Thymus (tissue), 11 donors: ENCODE measurements at regions not wholly inside any gene's neighbourhood (a gene's known extent, or its start where the extent isn't known, plus 50 kb on each side); places are given as distances from the start of the nearest gene placed in this dataset.

Source experiments
- DNase-seq, 9 donors: peaks; one replicate each; pipeline ENCODE4 v3.0.0-alpha.2; 2013; ENCODE audit warnings: low spot score in 9 of 9, low read depth in 6 of 9, missing footprints in 1 of 9
- H3K27ac ChIP-seq, 2 donors: one replicate each; pipeline ENCODE4 v1.5.1; 2013; ENCODE audit warnings: control low read depth in 1 of 2, low read depth in 1 of 2, low read length in 1 of 2, mild to moderate bottlenecking in 1 of 2, moderate library complexity in 1 of 2
- H3K27me3 ChIP-seq, 2 donors: one replicate each; pipeline ENCODE4 v1.5.1; 2013; ENCODE audit warnings: low read length in 1 of 2; ENCODE audit not compliant: control insufficient read depth in 2 of 2, insufficient read depth in 1 of 2
- H3K36me3 ChIP-seq, 2 donors: one replicate each; pipeline ENCODE4 v1.5.1; 2013; ENCODE audit warnings: low read length in 1 of 2, mild to moderate bottlenecking in 1 of 2, moderate library complexity in 1 of 2; ENCODE audit not compliant: control insufficient read depth in 2 of 2, insufficient read depth in 2 of 2
- H3K4me1 ChIP-seq, 2 donors: one replicate each; pipeline ENCODE4 v1.5.1; 2013; ENCODE audit warnings: low read length in 2 of 2; ENCODE audit not compliant: control insufficient read depth in 2 of 2, insufficient read depth in 2 of 2
- H3K4me3 ChIP-seq, 2 donors: one replicate each; pipeline ENCODE4 v1.5.1; 2013; ENCODE audit warnings: low read length in 2 of 2, control low read depth in 1 of 2, mild to moderate bottlenecking in 1 of 2
- H3K9me3 ChIP-seq, 2 donors: one replicate each; pipeline ENCODE4 v1.5.1; 2013; ENCODE audit warnings: low read length in 1 of 2, mild to moderate bottlenecking in 1 of 2; ENCODE audit not compliant: control insufficient read depth in 2 of 2, insufficient read depth in 1 of 2
- WGBS: extraction: QIAGEN DNeasy Blood & Tissue Kit; methylation state at CpG from one replicate; pipeline ENCODE4 v1.1.7; 2013; 5-methylcytosine and 5-hydroxymethylcytosine counted together
- donor health status: healthy.

DNA sequence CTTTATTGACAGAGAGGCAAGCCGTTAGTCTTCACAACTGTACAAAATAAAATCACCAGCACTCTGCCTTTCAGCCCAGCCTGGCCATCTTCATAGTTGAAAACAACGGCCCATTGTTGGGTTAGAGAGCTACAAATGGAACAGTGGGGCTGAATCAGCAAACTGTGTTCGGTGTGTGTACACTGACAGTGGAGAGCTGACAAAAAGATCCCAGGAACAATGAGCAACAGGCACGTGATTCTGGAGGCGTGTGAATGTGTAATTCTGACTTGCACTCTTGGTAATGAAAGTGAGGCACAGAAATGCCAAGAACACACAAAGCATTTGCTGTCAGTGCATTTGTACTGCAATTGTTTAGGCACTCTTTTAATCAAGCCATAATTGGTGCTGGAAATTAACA is 303.7 kb downstream of the WDR11 start:
- no peak overlapping the region for H3K27ac ChIP-seq
- DNase-seq: no peak

DNA sequence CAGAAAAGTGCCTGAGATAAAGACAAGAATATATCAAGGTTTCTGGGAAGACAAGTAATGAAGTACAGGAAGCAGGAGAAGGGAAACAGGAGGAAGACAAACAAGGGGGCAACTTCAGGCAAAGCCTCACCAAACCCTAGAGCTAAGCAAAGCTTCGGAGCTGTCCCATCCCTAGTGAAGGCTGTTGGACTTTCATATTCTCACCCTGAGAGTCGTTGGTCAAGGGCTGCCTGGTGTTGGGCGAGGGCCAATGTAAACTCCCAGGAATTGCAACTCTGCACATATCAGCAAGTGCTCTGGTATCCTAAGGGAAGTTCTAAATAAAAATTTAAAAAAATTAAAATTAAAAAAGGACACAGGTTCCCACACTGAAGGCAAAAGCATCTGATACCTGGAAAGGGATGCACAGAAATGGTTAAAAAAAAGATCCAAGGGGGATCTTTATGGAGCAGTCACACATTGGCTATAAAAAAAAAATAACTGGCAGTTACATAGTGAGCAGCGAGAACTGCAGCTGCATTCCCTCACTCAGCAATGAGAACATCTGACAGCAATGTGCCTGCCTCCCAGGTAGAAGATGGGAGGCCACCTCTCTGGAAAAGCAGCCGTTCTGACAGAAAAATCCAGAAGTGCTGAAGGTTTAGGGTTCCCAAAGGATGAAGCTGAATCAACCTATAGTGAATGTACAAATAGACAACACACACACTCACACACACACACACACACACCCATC is 304.7 kb downstream of the WDR11 start:
- WGBS: 77% methylated on average over 5 of the region's 5 CpGs
- Histone ChIP-seq H3K9me3 (no peaks in the 10 kb centered on the region), H3K27me3 (no peaks in the 10 kb centered on the region), H3K27ac (no peak overlapping the region), H3K4me3 (no peak overlapping the region), H3K4me1 (no peaks in the 10 kb centered on the region), H3K36me3 (no peaks in the 10 kb centered on the region)
- DNase-seq: no peak

More for the DNA sequence above, 303.7 kb downstream of the WDR11 start:
- Histone ChIP-seq H3K27me3 (no peaks in the 10 kb centered on the region), H3K9me3 (no peaks in the 10 kb centered on the region), H3K36me3 (no peaks in the 10 kb centered on the region), H3K4me3 (no peak overlapping the region), H3K4me1 (no peaks in the 10 kb centered on the region)
- WGBS: 80% methylated on average over 5 of the region's 5 CpGs

DNA sequence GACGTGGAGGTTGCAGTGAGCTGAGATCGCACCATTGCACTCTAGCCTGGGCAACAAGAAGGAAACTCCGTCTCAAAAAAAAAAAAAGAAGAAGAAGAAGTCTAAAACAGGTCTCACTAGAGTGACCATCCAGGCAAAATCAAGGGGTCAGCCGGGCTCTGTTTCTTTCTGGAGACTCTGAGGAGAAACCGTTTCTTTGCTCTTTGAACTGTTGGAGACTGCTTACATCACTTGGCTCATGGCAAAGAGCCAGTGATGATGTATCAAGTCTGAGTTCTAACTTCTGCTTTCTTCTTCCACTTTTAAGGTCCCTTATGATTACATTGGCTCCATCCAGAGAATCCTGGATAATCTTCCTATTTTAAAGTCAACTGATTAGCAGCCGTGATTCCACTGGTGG is 306.8 kb downstream of the WDR11 start:
- no peaks in the 10 kb centered on the region for H3K4me1 ChIP-seq
- H3K9me3 ChIP-seq: no peaks in the 10 kb centered on the region
- no peaks in the 10 kb centered on the region for H3K27me3 ChIP-seq
- no peak overlapping the region for H3K4me3 ChIP-seq
- WGBS: 53% methylated on average over 5 of the region's 6 CpGs
- H3K36me3 ChIP-seq: no peaks in the 10 kb centered on the region
- H3K27ac ChIP-seq: no peak overlapping the region
- no peak for DNase-seq

DNA sequence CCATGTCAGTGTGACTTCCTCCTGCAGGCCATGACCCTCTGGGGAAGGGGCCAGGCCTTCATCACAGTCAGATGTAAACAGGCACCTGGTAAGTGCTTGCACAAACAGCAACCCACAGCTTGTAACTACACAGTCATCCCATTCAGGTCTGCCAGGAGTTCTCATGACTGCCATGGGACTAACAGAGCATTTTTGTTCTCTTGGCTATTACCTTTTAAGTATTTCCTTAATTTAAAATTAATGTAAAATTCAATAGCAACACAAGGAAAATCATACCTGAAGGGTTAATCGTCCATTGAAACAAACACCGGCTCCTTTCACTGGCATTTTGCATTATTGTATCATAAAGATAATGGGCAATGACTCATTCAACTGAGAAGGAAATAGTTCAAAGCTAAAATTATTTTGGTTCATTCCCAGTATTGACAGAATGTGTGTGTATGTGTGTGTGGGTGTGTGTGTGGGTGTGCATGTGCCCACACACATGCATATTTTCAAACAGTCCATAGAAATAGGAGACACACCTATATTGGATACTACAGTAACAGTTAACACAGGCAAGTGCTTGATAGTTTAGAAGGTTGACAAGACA is 307.9 kb downstream of the WDR11 start:
- no peaks in the 10 kb centered on the region for H3K36me3 ChIP-seq
- no peak for DNase-seq

DNA sequence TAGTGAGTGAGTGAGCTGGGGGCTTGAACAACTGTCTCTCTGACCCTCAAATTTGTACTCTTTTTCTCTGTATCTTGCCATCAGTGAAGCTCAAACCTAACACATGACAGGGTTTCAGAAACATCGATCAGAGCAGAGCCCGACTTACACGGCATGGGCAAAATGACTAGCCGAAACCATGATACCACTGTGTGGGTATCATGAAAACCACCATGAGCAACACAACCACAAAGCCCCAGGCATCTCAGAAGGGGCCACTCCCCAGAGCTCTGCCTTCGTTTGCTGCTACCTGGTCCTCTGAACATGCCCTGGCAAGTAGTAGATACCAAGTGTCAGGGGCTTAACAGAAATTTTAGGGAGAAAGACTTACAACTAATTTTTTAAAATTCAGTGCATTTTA is 308.5 kb downstream of the WDR11 start:
- whole genome bisulfite sequencing: 86% methylated on average over 5 of the region's 5 CpGs
- no peaks in the 10 kb centered on the region for H3K27me3 ChIP-seq
- H3K4me1 ChIP-seq: no peaks in the 10 kb centered on the region
- no peaks in the 10 kb centered on the region for H3K36me3 ChIP-seq
- no peak overlapping the region for H3K4me3 ChIP-seq
- no peak for DNase-seq
- no peak overlapping the region for H3K27ac ChIP-seq
- H3K9me3 ChIP-seq: no peaks in the 10 kb centered on the region

More for the DNA sequence above, 307.9 kb downstream of the WDR11 start:
- Histone ChIP-seq H3K27ac (no peak overlapping the region), H3K9me3 (no peaks in the 10 kb centered on the region), H3K27me3 (no peaks in the 10 kb centered on the region), H3K4me1 (no peaks in the 10 kb centered on the region), H3K4me3 (no peak overlapping the region)
- WGBS: 96% methylated on average over 2 of the region's 2 CpGs

DNA sequence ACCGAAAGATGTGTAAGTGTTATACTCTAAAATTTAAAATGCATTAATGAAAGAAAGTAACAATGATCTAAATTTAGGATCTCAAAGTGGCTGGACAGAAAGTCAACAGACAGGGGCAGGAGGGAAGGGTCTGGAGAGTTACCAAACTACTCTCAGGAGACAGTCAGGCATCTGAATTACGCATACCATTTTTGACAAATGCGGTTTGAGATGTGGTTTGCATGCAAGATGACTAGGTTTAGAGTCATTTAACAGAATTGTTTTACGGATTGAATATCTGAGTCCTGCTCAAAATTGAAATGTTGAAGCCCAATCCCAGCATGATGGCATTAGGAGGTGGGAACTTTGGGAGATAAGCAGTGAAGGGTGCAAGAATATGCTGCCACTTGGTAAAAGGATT is 314.1 kb downstream of the WDR11 start:
- H3K9me3 ChIP-seq: no peaks in the 10 kb centered on the region
- no peak overlapping the region for H3K4me3 ChIP-seq
- 94% methylated on average over 4 of the region's 4 CpGs for WGBS
- H3K27me3 ChIP-seq: no peaks in the 10 kb centered on the region
- DNase-seq: no peak
- H3K27ac ChIP-seq: no peak overlapping the region
- H3K4me1 ChIP-seq: no peaks in the 10 kb centered on the region
- H3K36me3 ChIP-seq: no peaks in the 10 kb centered on the region

DNA sequence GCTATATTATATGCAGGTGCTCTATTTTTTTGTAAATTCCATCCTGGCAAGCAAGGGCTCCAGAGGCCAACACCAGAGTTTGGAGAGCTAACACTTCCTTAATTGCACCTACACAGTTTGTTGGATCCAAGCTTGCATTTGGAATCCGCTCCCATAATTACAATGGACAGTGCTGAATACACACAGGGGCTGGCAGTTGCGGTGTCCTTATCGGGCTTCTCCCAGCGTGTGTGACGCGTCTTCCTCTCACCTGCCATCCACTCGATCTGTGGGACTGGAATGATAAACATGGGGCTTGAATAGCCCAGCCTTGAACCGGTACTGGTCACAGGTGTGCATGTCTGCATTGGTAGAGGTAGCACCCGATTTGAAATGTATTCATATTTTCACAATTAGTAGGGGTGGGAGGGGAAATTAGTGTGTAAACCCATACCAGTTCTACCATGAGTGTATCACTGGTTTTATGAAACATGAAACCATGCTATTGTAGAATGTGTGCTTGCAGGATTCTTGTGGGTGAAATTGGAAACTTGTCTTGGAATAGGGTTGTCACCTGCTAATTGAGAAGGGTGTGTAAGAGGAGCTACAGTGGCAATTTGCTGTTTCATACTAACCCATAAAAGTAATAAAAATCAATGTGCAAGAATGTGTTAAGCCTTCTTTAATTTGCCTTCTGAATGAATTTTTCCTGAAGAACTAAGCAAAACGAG is 316.5 kb downstream of the WDR11 start:
- Histone ChIP-seq H3K9me3 (no peaks in the 10 kb centered on the region), H3K27ac (no peak overlapping the region), H3K36me3 (no peaks in the 10 kb centered on the region), H3K4me3 (no peak overlapping the region), H3K4me1 (no peaks in the 10 kb centered on the region), H3K27me3 (no peaks in the 10 kb centered on the region)
- no peak for DNase-seq
- WGBS: 89% methylated on average over 10 of the region's 10 CpGs

DNA sequence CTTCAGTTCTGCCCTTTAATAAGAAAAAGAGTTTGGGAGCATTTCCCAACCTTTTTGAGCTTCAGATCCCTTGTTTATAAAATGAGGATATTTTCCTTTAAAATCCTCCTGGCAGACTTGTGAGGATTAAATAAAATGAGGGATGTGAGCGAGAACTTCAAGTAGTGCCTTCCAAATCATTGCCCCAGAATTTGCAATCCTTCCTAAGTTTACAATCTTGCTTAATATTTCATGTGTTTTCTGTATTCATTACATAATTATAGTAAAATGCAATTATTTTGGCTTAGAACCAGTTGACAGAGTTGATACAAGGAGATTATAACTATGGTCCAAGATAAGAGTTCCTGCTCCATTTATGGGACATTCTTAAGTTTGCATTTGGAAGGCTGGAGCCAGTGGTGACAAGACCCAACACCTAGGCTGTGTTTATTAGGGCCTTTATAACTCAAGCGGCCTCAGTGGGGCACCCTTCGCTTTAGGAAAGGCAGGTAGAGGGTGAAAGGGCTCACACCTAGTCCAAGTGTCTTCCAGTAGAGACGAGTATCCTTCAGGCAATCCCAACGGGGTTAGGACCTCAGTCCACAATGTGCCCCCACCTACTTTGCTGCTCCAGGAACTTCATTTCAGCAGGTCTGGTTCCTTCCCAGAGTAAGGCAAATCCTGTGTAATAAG is 317.5 kb downstream of the WDR11 start:
- no peaks in the 10 kb centered on the region for H3K36me3 ChIP-seq
- no peak overlapping the region for H3K4me3 ChIP-seq
- DNase-seq: no peak
- WGBS: 83% methylated on average over 5 of the region's 5 CpGs
- no peak overlapping the region for H3K27ac ChIP-seq
- H3K4me1 ChIP-seq: no peaks in the 10 kb centered on the region
- H3K9me3 ChIP-seq: no peaks in the 10 kb centered on the region
- no peaks in the 10 kb centered on the region for H3K27me3 ChIP-seq

DNA sequence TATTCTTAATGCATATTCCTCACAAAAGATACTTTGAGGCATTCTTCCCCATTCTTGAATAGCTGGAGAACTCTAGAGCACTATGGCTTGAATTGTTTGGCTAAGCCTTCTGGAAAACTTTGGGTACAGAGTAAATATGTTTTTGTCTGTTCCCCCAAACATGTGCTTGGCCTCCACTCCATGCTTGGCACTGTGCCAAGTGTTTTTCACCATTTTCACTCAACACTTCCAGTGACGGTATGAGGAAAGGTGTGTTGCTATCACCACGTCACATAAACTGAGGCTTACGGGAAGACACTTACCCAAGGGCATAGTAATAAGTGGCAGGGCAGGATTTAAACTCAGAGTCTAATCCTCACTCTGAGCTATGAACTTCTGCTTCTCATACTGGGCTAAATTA is 318.2 kb downstream of the WDR11 start:
- 93% methylated on average over 3 of the region's 3 CpGs for WGBS
- Histone ChIP-seq H3K27me3 (no peaks in the 10 kb centered on the region), H3K36me3 (no peaks in the 10 kb centered on the region)

More for the DNA sequence above, 318.2 kb downstream of the WDR11 start:
- Histone ChIP-seq H3K4me3 (no peak overlapping the region), H3K4me1 (no peaks in the 10 kb centered on the region), H3K27ac (no peak overlapping the region), H3K9me3 (no peaks in the 10 kb centered on the region)
- no peak for DNase-seq
